Hepatocyte (in vitro differentiated cells): ENCODE measurements at regions not wholly inside any gene's neighbourhood (a gene's known extent, or its start where the extent isn't known, plus 50 kb on each side); places are given as distances from the start of the nearest gene placed in this dataset.

ENCODE experiments used
- CTCF ChIP-seq: fragments of 200-600 bp; sonication (generic); IDR thresholded peaks from 2 replicates; pipeline ENCODE4 v1.5.1; 2016; ENCODE audit warnings: antibody characterized with exemption, mild to moderate bottlenecking; ENCODE audit not compliant: poor library complexity
- EZH2 ChIP-seq: fragments of 200-600 bp; sonication (generic); IDR thresholded peaks from 2 replicates; pipeline ENCODE4 v1.6.1; 2016; ENCODE audit warnings: antibody characterized with exemption, mild to moderate bottlenecking, borderline replicate concordance
- EZH2phosphoT487 ChIP-seq: fragments of 200-600 bp; sonication (generic); IDR thresholded peaks from one replicate; pipeline ENCODE4 v1.6.1; 2018; ENCODE audit warnings: antibody characterized with exemption, mild to moderate bottlenecking, low read depth, moderate library complexity; ENCODE audit not compliant: unreplicated experiment, severe bottlenecking

DNA sequence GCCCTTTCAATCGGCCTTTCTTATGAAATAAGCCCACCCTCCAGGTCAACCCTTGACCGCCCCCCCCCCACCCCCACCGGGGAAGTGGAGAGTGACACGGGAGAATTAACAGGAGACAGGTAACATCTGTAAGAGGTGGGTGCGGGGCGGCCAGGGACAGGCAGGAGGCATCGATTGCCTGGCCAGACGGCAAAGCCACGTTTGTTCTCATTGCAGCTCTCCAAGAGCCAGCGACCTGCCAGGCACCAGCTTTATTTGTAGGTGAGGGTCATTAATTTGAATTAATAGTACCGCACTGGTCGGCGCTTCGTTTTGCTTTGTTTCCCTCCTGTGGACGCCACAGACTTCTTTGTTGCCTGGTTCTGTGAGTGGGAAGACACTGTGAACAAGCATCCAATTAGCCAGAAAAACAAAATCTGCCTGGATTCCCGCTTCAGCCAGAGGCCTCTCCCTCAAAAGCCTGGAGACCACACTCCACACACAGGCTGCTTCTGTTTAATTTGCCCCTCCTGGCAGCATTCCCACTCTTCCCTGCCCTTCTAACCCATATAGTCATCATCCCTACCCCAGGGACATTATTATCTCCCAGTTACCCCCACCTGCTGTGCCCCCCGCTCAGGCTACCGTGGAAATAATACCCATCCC lies 104.5 kb upstream of the OPCML start:
- TF ChIP-seq CTCF (no peak), EZH2phosphoT487 (no peak), EZH2 (no peak)
